Loucy (cell line): ENCODE measurements at regions not wholly inside any gene's neighbourhood (a gene's known extent, or its start where the extent isn't known, plus 50 kb on each side); places are given as distances from the start of the nearest gene placed in this dataset.

Experiments used
- CTCF ChIP-seq: fragments of 200-600 bp; sonication (generic); conservative IDR thresholded peaks from 2 replicates; pipeline ENCODE4 v1.5.1; 2014; ENCODE audit warnings: mild to moderate bottlenecking, antibody characterized with exemption, low read length
- EZH2phosphoT487 ChIP-seq: fragments of 200-600 bp; IDR thresholded peaks from 2 replicates; pipeline ENCODE4 v1.6.1; 2018; ENCODE audit warnings: antibody characterized with exemption, mild to moderate bottlenecking, moderate library complexity, borderline replicate concordance

GRCh38 chr15:79657722-79658121 lies 225.6 kb downstream of the MINAR1 start:
- no peak for TF ChIP-seq CTCF
- TF ChIP-seq EZH2phosphoT487 = no peak
